GM23338 (cell line): ENCODE measurements at regions not wholly inside any gene's neighbourhood (a gene's known extent, or its start where the extent isn't known, plus 50 kb on each side); places are given as distances from the start of the nearest gene placed in this dataset.
"Not testable (repeated sequence)": the region's sequence is repeated elsewhere in the genome, so short reads cannot be mapped to it uniquely, and the experiment has no call there.

Experiments
- CTCF ChIP-seq, 2 experiments: fragments of 200-600 bp in 1 of 2; sonication (generic) in 1 of 2; conservative IDR thresholded peaks; 2 replicates each; pipeline versions ENCODE4 v1.5.1 to v1.6.1; 2016 to 2017; ENCODE audit warnings: antibody characterized with exemption in 2 of 2, low read depth in 2 of 2, mild to moderate bottlenecking in 2 of 2, moderate library complexity in 1 of 2
- ETS1 ChIP-seq: IDR thresholded peaks from 2 replicates; pipeline ENCODE4 v1.6.1; 2016; ENCODE audit warnings: antibody characterized with exemption
- EZH2 ChIP-seq: fragments of 200-600 bp; sonication (generic); IDR thresholded peaks from one replicate; pipeline ENCODE4 v1.8.0; 2017; ENCODE audit warnings: antibody characterized with exemption, mild to moderate bottlenecking, low read depth; ENCODE audit not compliant: unreplicated experiment

GRCh38 chr2:111432916-111433499, 312.3 kb downstream of the BCL2L11 start:
- not testable (repeated sequence) for TF ChIP-seq CTCF (conservative IDR thresholded peaks at IDR 0.05; ENCODE audit: low read depth in 2 of 2); EZH2; ETS1
